K562 (cell line): ENCODE measurements at regions not wholly inside any gene's neighbourhood (a gene's known extent, or its start where the extent isn't known, plus 50 kb on each side); places are given as distances from the start of the nearest gene placed in this dataset.

Source experiments
- ESRRA ChIP-seq: fragments of 450-650 bp; IDR thresholded peaks from 2 replicates; pipeline ENCODE4 v1.6.1; 2014; ENCODE audit warnings: low read depth, mild to moderate bottlenecking, moderate library complexity, borderline replicate concordance
- MGA ChIP-seq: fragments of 450-650 bp; IDR thresholded peaks from 2 replicates; pipeline ENCODE4 v1.6.1; 2016; ENCODE audit warnings: mild to moderate bottlenecking, moderate library complexity
- RFX5 ChIP-seq: IDR thresholded peaks from 2 replicates; pipeline ENCODE4 v1.6.1; 2011; ENCODE audit warnings: low read depth, mild to moderate bottlenecking, improper control_type of control experiment, low read length
- SRSF1 ChIP-seq: fragments of 200-400 bp; formaldehyde crosslinking; IDR thresholded peaks from 2 replicates; pipeline ENCODE4 v1.6.1; 2017; ENCODE audit warnings: mild to moderate bottlenecking, low read depth, low read length, moderate library complexity
- TBL1XR1 ChIP-seq, 2 experiments: IDR thresholded peaks; 2 replicates each; pipeline ENCODE4 v1.6.1; 2012; ENCODE audit warnings: improper control_type of control experiment in 2 of 2, low read length in 2 of 2, mild to moderate bottlenecking in 1 of 2
- ZNF518B ChIP-seq: fragments of 250-450 bp; sonication (Bioruptor Pico); IDR thresholded peaks from 2 replicates; pipeline ENCODE4 v1.5.0; 2021; ENCODE audit warnings: mild to moderate bottlenecking, moderate library complexity

DNA sequence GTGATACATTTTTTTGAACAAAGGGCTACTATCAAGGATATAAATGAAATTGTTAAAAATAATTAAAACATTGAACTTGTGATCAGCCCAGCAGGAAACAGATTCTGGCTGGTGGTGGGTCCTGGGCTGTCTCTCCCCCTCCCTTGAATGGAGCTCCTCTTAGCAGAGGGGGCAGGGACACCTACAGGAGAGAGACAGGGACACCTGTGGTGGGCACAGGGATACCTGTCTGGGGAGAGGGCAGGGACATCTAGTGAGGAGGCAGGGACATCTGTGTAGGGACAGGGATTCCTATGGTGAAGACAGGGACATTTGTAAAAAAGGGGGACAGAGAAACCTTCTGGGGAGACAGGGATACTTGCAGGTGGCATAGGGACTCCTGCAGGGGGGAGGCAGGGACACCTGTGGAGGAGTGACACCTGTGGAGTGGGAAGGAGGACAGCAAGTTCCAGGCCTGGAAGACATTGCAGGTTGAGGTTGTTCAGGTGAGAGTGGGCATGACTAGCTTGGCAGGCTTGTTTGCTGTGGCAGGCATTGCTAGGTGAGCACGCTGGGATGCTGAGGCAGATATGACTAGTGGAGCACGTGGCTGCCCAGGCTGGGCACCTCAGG lies 264.2 kb downstream of the IRX2 start (continued):
- TF ChIP-seq MGA (no peak), ESRRA (no peak), SRSF1 (no peak), TBL1XR1 (IDR thresholded peaks at IDR 0.05; ENCODE audit: low read length in 2 of 2) (no peak), ZNF518B (CRISPR knock-in tag) (no peak), RFX5 (no peak)
